Stomach (tissue), 4 donors: ENCODE measurements at regions not wholly inside any gene's neighbourhood (a gene's known extent, or its start where the extent isn't known, plus 50 kb on each side); places are given as distances from the start of the nearest gene placed in this dataset.

Source experiments
- POLR2A ChIP-seq, 4 donors: fragments of 450-650 bp; IDR thresholded peaks; one replicate each; pipeline ENCODE4 v1.6.1; 2016; ENCODE audit warnings: antibody characterized with exemption in 4 of 4, control low read depth in 2 of 4, mild to moderate bottlenecking in 1 of 4, moderate library complexity in 1 of 4
- TF ChIP-seq, protein P1 (sequence below), 7 experiments: fragments of 450-650 bp in 4 of 7; fragments of 200-600 bp in 3 of 7; sonication (generic) in 3 of 7; IDR thresholded peaks; one replicate each; pipeline ENCODE4 v1.5.1; 2016 to 2019; ENCODE audit warnings: antibody characterized with exemption in 7 of 7, control low read depth in 2 of 7, mild to moderate bottlenecking in 1 of 7

- TF ChIP-seq, protein P1, sequence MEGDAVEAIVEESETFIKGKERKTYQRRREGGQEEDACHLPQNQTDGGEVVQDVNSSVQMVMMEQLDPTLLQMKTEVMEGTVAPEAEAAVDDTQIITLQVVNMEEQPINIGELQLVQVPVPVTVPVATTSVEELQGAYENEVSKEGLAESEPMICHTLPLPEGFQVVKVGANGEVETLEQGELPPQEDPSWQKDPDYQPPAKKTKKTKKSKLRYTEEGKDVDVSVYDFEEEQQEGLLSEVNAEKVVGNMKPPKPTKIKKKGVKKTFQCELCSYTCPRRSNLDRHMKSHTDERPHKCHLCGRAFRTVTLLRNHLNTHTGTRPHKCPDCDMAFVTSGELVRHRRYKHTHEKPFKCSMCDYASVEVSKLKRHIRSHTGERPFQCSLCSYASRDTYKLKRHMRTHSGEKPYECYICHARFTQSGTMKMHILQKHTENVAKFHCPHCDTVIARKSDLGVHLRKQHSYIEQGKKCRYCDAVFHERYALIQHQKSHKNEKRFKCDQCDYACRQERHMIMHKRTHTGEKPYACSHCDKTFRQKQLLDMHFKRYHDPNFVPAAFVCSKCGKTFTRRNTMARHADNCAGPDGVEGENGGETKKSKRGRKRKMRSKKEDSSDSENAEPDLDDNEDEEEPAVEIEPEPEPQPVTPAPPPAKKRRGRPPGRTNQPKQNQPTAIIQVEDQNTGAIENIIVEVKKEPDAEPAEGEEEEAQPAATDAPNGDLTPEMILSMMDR (IDR thresholded peaks at IDR 0.05) = no peak
- no peak for TF ChIP-seq POLR2A (IDR thresholded peaks at IDR 0.05)
Observed at GRCh38 chr14:26965490-26965889, 367.7 kb upstream of the NOVA1 start.
